K562 (cell line): ENCODE measurements at regions not wholly inside any gene's neighbourhood (a gene's known extent, or its start where the extent isn't known, plus 50 kb on each side); places are given as distances from the start of the nearest gene placed in this dataset.

ENCODE experiments used
- ATAC-seq: fragments of 200-7000 bp; cut with Tn5 transposase; 3 replicates; pipeline ENCODE4 v1.9.1; 2020; ENCODE audit warnings: moderate library complexity
- BruUV-seq: library from RNA; stranded (reverse); fragments of 400-500 nt; replicated peaks from 2 replicates; lab custom pipeline; 2021; lab: Mats Ljungman, UMichigan
- CTCF ChIA-PET: fragments of 300-600 bp; formaldehyde crosslinking; extraction: SDS; loops from one replicate; lab custom pipeline; 2021; ENCODE audit warnings: low intra/inter-chr PET ratio; lab: Yijun Ruan, JAX
- POLR2A ChIA-PET: fragments of 300-600, 350-650 bp; sonication (Branson Sonifier 250); formaldehyde crosslinking; extraction: SDS; loops from one replicate; lab custom pipeline; 2021; ENCODE audit warnings: antibody characterized with exemption, inconsistent platforms; lab: Yijun Ruan, JAX
- DNase-seq, 4 experiments: peaks; one replicate each; pipeline versions ENCODE4 v3.0.0 to v3.0.0-alpha.2; 2011 to 2018; ENCODE audit warnings: low spot score in 3 of 4, mixed read lengths in 3 of 4; ENCODE audit errors: extremely low read depth in 1 of 4
- FAIRE-seq: peaks from 2 replicates; lab custom pipeline; 2011; peaks lifted over from hg19 to GRCh38; lab: Jason Lieb, UNC
- H2AFZ ChIP-seq: 2 replicates; pipeline ENCODE4 v1.6.0; 2011; ENCODE audit warnings: low read depth, low read length, control low read depth, inconsistent platforms
- H3K27ac ChIP-seq: fragments of 200-600 bp; 3 replicates; pipeline ENCODE4 v1.8.0; 2011; ENCODE audit warnings: low read depth, mild to moderate bottlenecking, control low read depth, inconsistent platforms, low read length, moderate library complexity, mixed read lengths; ENCODE audit errors: extremely low read depth
- H3K27me3 ChIP-seq, 2 experiments: fragments of 300-600 bp in 1 of 2; 2 replicates in 1 of 2; 3 replicates in 1 of 2; pipeline versions ENCODE4 v1.6.0 to v1.8.0; 2011; ENCODE audit warnings: inconsistent platforms in 2 of 2, low read length in 2 of 2, mild to moderate bottlenecking in 1 of 2, mixed read lengths in 1 of 2, moderate library complexity in 1 of 2; ENCODE audit not compliant: control insufficient read depth in 2 of 2, insufficient read depth in 2 of 2
- H3K36me3 ChIP-seq: fragments of 300-600 bp; 3 replicates; pipeline ENCODE4 v1.8.0; 2011; ENCODE audit warnings: mild to moderate bottlenecking, low read length, inconsistent platforms; ENCODE audit not compliant: control insufficient read depth, insufficient read depth
- H3K4me1 ChIP-seq, 2 experiments: fragments of 200-600 bp in 1 of 2; replicated peaks in 1 of 2; 2 replicates in 1 of 2; 3 replicates in 1 of 2; pipeline versions ENCODE4 v1.5.1 to v1.8.0; 2011; ENCODE audit warnings: inconsistent platforms in 2 of 2, low read length in 2 of 2, mild to moderate bottlenecking in 1 of 2, mixed read lengths in 1 of 2, moderate library complexity in 1 of 2; ENCODE audit not compliant: control insufficient read depth in 2 of 2, insufficient read depth in 2 of 2
- H3K4me2 ChIP-seq: 2 replicates; pipeline ENCODE4 v1.6.1; 2011; ENCODE audit warnings: low read length, control low read depth, inconsistent platforms, mixed read lengths; ENCODE audit not compliant: insufficient read depth
- H3K4me3 ChIP-seq: fragments of 200-600 bp; sonication (generic), shearing (Covaris generic); 2 replicates; pipeline ENCODE4 v1.5.1; 2016; ENCODE audit warnings: control low read depth, inconsistent platforms
- H3K79me2 ChIP-seq: fragments of 200-600 bp; 3 replicates; pipeline ENCODE4 v1.8.0; 2011; ENCODE audit warnings: low read length, inconsistent platforms; ENCODE audit not compliant: control insufficient read depth, insufficient read depth
- H3K9ac ChIP-seq, 2 experiments: 2 replicates each; pipeline versions ENCODE4 v1.6.0 to v1.6.1; 2011; ENCODE audit warnings: low read depth in 2 of 2, low read length in 2 of 2, control low read depth in 1 of 2, inconsistent platforms in 1 of 2, mild to moderate bottlenecking in 1 of 2, mixed read lengths in 1 of 2; ENCODE audit not compliant: insufficient read depth in 1 of 2
- H3K9me1 ChIP-seq: one replicate; pipeline ENCODE4 v1.6.0; 2011; ENCODE audit warnings: inconsistent platforms, mild to moderate bottlenecking, low read length, moderate library complexity; ENCODE audit not compliant: control insufficient read depth, insufficient read depth
- H3K9me3 ChIP-seq: replicated peaks from 2 replicates; pipeline ENCODE4 v1.5.1; 2011; ENCODE audit warnings: low read depth, low read length, inconsistent platforms; ENCODE audit not compliant: control insufficient read depth, insufficient read depth
- H4K20me1 ChIP-seq: replicated peaks from 2 replicates; pipeline ENCODE4 v1.6.1; 2011; ENCODE audit warnings: low read length, inconsistent platforms, mixed read lengths; ENCODE audit not compliant: control insufficient read depth, insufficient read depth
- ARID1B ChIP-seq: fragments of 450-650 bp; IDR thresholded peaks from 2 replicates; pipeline ENCODE4 v1.6.1; 2016; ENCODE audit warnings: antibody characterized with exemption, mild to moderate bottlenecking, inconsistent platforms
- ARID4B ChIP-seq: sonication (generic); formaldehyde crosslinking; IDR thresholded peaks from 2 replicates; pipeline ENCODE4 v1.8.0; 2022; ENCODE audit warnings: mild to moderate bottlenecking, missing genetic modification reagents
- FOXJ3 ChIP-seq: sonication (generic); formaldehyde crosslinking; IDR thresholded peaks from 2 replicates; pipeline ENCODE4 v1.4.0; 2020; ENCODE audit warnings: mild to moderate bottlenecking, missing genetic modification reagents
- HSF4 ChIP-seq: fragments of 250-450 bp; sonication (Bioruptor Pico); IDR thresholded peaks from 2 replicates; pipeline ENCODE4 v2.1.2; 2022; ENCODE audit warnings: mild to moderate bottlenecking, moderate library complexity, borderline replicate concordance
- KAT8 ChIP-seq: fragments of 450-650 bp; IDR thresholded peaks from 2 replicates; pipeline ENCODE4 v1.6.1; 2016; ENCODE audit warnings: low read depth, mild to moderate bottlenecking
- PTTG1 ChIP-seq: fragments of 450-650 bp; IDR thresholded peaks from 2 replicates; pipeline ENCODE4 v1.6.1; 2016; ENCODE audit warnings: low read depth, mild to moderate bottlenecking, missing genetic modification characterization, missing compliant biosample characterization
- RBBP5 ChIP-seq: fragments of 200-600 bp; sonication (generic); IDR thresholded peaks from 2 replicates; pipeline ENCODE4 v1.6.1; 2012; ENCODE audit warnings: borderline replicate concordance, mild to moderate bottlenecking, low read length, control low read depth, inconsistent platforms; ENCODE audit not compliant: insufficient read depth, poor library complexity, severe bottlenecking
- RCOR1 ChIP-seq, 2 experiments: IDR thresholded peaks; 2 replicates each; pipeline ENCODE4 v1.6.1; 2012; ENCODE audit warnings: low read depth in 2 of 2, low read length in 2 of 2, borderline replicate concordance in 1 of 2, improper control_type of control experiment in 1 of 2
- TGIF2 ChIP-seq: sonication (generic); formaldehyde crosslinking; IDR thresholded peaks from 2 replicates; pipeline ENCODE4 v1.8.1; 2022; ENCODE audit warnings: mild to moderate bottlenecking, missing genetic modification reagents, moderate library complexity
- TOE1 ChIP-seq, 2 experiments: fragments of 450-650 bp in 1 of 2; sonication (generic) in 1 of 2; formaldehyde crosslinking in 1 of 2; IDR thresholded peaks; 2 replicates each; pipeline versions ENCODE4 v1.7.1 to v1.8.0; 2016 to 2022; ENCODE audit warnings: borderline replicate concordance in 2 of 2, mild to moderate bottlenecking in 2 of 2, antibody characterized with exemption in 1 of 2, inconsistent platforms in 1 of 2, low read depth in 1 of 2, missing genetic modification reagents in 1 of 2, moderate library complexity in 1 of 2
- ZC3H8 ChIP-seq: fragments of 450-650 bp; IDR thresholded peaks from 2 replicates; pipeline ENCODE4 v1.6.1; 2017
- ZNF140 ChIP-seq: fragments of 250-450 bp; sonication (Bioruptor Pico); IDR thresholded peaks from 2 replicates; pipeline ENCODE4 v1.8.0; 2021; ENCODE audit warnings: moderate library complexity, mild to moderate bottlenecking, inconsistent platforms
- ZNF551 ChIP-seq: fragments of 250-450 bp; sonication (Bioruptor Pico); IDR thresholded peaks from 2 replicates; pipeline ENCODE4 v1.5.0; 2021; ENCODE audit warnings: mild to moderate bottlenecking, moderate library complexity
- ZNF79 ChIP-seq: fragments of 250-450 bp; sonication (Bioruptor Pico); IDR thresholded peaks from 2 replicates; pipeline ENCODE4 v1.4.0; 2020; ENCODE audit warnings: low read depth, mild to moderate bottlenecking, moderate library complexity
- WGBS: fragments of 100-300 bp; shearing (Covaris generic); methylation state at CpG from one replicate; pipeline ENCODE4 v1.1.6; 2016; ENCODE audit warnings: low coverage, mixed read lengths; ENCODE audit not compliant: insufficient coverage; ENCODE audit errors: missing lambda C conversion rate; 5-methylcytosine and 5-hydroxymethylcytosine counted together
- in situ Hi-C: fragments of 300-500 bp; cut with MboI; formaldehyde crosslinking; loops from 4 replicates; pipeline ENCODE4 v1.15.0; 2018; ENCODE audit warnings: inconsistent platforms, mixed read lengths
- intact Hi-C: fragments of 100-400 bp; cut with micrococcal nuclease; formaldehyde crosslinking; loops from 2 replicates; pipeline ENCODE4 v1.14.2; 2022
- TF ChIP-seq, protein P1 (sequence below): sonication (generic); formaldehyde crosslinking; IDR thresholded peaks from 2 replicates; pipeline ENCODE4 v1.8.1; 2022; ENCODE audit warnings: missing genetic modification reagents

GRCh38 chr2:5589183-5589582 lies 103.0 kb upstream of the SOX11 start:
- FAIRE-seq: no peak

More at GRCh38 chr2:5589183-5589582, 103.0 kb upstream of the SOX11 start:
- BruUV-seq: no TSS peak
- DNase-seq: no peak
- Histone ChIP-seq H3K9me3 (no peaks in the 10 kb centered on the region; the same call in 1 of the 2 replicates), H3K9ac (no peak overlapping the region), H3K4me2 (no peak overlapping the region), H3K27me3 (no peaks in the 10 kb centered on the region), H3K4me1 (no peaks in the 10 kb centered on the region), H3K27ac (no peak overlapping the region), H2AFZ (no peak overlapping the region), H3K4me3 (no peak overlapping the region), H3K9me1 (no peaks in the 10 kb centered on the region), H3K36me3 (no peaks in the 10 kb centered on the region), H3K79me2 (no peaks in the 10 kb centered on the region), H4K20me1 (no peaks in the 10 kb centered on the region)
- WGBS: 0% methylated on average over 6 of the region's 6 CpGs
- no peak for TF ChIP-seq TOE1 (IDR thresholded peaks at IDR 0.05; ENCODE audit: borderline replicate concordance)
- TF ChIP-seq TOE1 (CRISPR knock-in tag; IDR thresholded peaks at IDR 0.05; ENCODE audit: borderline replicate concordance, low read depth): no peak
- TF ChIP-seq TGIF2 (CRISPR knock-in tag): no peak
- no peak for TF ChIP-seq ARID1B
- TF ChIP-seq RBBP5: no peak
- TF ChIP-seq ZNF140 (CRISPR knock-in tag): no peak
- TF ChIP-seq ZC3H8: no peak
- TF ChIP-seq RCOR1 (IDR thresholded peaks at IDR 0.05; ENCODE audit: borderline replicate concordance in 1 of 2, low read depth in 2 of 2, low read length in 2 of 2): no peak
- no peak for TF ChIP-seq FOXJ3 (CRISPR knock-in tag)
- TF ChIP-seq, protein P1, sequence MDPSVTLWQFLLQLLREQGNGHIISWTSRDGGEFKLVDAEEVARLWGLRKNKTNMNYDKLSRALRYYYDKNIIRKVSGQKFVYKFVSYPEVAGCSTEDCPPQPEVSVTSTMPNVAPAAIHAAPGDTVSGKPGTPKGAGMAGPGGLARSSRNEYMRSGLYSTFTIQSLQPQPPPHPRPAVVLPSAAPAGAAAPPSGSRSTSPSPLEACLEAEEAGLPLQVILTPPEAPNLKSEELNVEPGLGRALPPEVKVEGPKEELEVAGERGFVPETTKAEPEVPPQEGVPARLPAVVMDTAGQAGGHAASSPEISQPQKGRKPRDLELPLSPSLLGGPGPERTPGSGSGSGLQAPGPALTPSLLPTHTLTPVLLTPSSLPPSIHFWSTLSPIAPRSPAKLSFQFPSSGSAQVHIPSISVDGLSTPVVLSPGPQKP (CRISPR knock-in tag): no peak
- TF ChIP-seq HSF4: no peak
- no peak for TF ChIP-seq ARID4B
- TF ChIP-seq ZNF79 (CRISPR knock-in tag): no peak
- TF ChIP-seq KAT8: no peak
- no peak for TF ChIP-seq PTTG1 (tag)
- no peak for TF ChIP-seq ZNF551 (CRISPR knock-in tag)
- ChIA-PET POLR2A (no interaction called here), CTCF (no interaction called here)
- intact Hi-C loops (no loop called here), in situ Hi-C loops (no loop called here)
- ATAC-seq: no peak
